ENCODE measurements at regions not wholly inside any gene's neighbourhood (a gene's known extent, or its start where the extent isn't known, plus 50 kb on each side); places are given as distances from the start of the nearest gene placed in this dataset.

- no peak for ATAC-seq
- intact Hi-C loops (cut with micrococcal nuclease), result no loop called here
- no peak for DNase-seq
These were observed 391.8 kb upstream of the CPXCR1 start for GRCh38 chrX:88355252-88355651.

- DNase-seq (no peak), ATAC-seq (no peak)
- intact Hi-C loops (cut with micrococcal nuclease), result no loop called here
These were observed 380.7 kb upstream of the CPXCR1 start for GRCh38 chrX:88366314-88366713.

- intact Hi-C loops (cut with micrococcal nuclease), result no loop called here
- no peak for DNase-seq
- no peak for ATAC-seq
These were observed 368.6 kb upstream of the CPXCR1 start for GRCh38 chrX:88378406-88378805.

- intact Hi-C loops (cut with micrococcal nuclease), result no loop called here
- DNase-seq (no peak), ATAC-seq (no peak)
These were observed 349.5 kb upstream of the CPXCR1 start for GRCh38 chrX:88397551-88397950.

GRCh38 chrX:88416002-88416401 is 331.0 kb upstream of the CPXCR1 start:
- DNase-seq, result no peak
- no peak for ATAC-seq
- intact Hi-C loops (cut with micrococcal nuclease), result no loop called here

- intact Hi-C loops (cut with micrococcal nuclease), result no loop called here
- DNase-seq, result no peak
These were observed 330.1 kb upstream of the CPXCR1 start for GRCh38 chrX:88416965-88417364.

GRCh38 chrX:88424071-88424470 is 323.0 kb upstream of the CPXCR1 start:
- no peak for ATAC-seq
- no peak for DNase-seq
- intact Hi-C loops (cut with micrococcal nuclease), result no loop called here

More at GRCh38 chrX:88416965-88417364, 330.1 kb upstream of the CPXCR1 start:
- ATAC-seq, result no peak

- no peak for ATAC-seq
- DNase-seq, result no peak
- intact Hi-C loops (cut with micrococcal nuclease), result no loop called here
These were observed 322.5 kb upstream of the CPXCR1 start for GRCh38 chrX:88424541-88424940.

GRCh38 chrX:88425739-88426138 is 321.3 kb upstream of the CPXCR1 start:
- ATAC-seq (no peak), DNase-seq (no peak)
- intact Hi-C loops (cut with micrococcal nuclease), result no loop called here

GRCh38 chrX:88437563-88437962 is 309.5 kb upstream of the CPXCR1 start:
- intact Hi-C loops (cut with micrococcal nuclease), result no loop called here
- DNase-seq (no peak), ATAC-seq (no peak)

GRCh38 chrX:88438209-88438608 is 308.8 kb upstream of the CPXCR1 start:
- DNase-seq (no peak), ATAC-seq (no peak)
- intact Hi-C loops (cut with micrococcal nuclease), result no loop called here

- ATAC-seq, result no peak
- DNase-seq, result no peak
- intact Hi-C loops (cut with micrococcal nuclease), result no loop called here
These were observed 307.1 kb upstream of the CPXCR1 start for GRCh38 chrX:88439935-88440334.
